ENCODE measurements at regions not wholly inside any gene's neighbourhood (a gene's known extent, or its start where the extent isn't known, plus 50 kb on each side); places are given as distances from the start of the nearest gene placed in this dataset.
"Not testable (repeated sequence)": the region's sequence is repeated elsewhere in the genome, so short reads cannot be mapped to it uniquely, and the experiment has no call there.

GRCh38 chr7:79778786-79779770 is 325.6 kb upstream of the MAGI2 start:
- DNase-seq (ENCODE audit: low read depth in 2 of 2): no peak

DNA sequence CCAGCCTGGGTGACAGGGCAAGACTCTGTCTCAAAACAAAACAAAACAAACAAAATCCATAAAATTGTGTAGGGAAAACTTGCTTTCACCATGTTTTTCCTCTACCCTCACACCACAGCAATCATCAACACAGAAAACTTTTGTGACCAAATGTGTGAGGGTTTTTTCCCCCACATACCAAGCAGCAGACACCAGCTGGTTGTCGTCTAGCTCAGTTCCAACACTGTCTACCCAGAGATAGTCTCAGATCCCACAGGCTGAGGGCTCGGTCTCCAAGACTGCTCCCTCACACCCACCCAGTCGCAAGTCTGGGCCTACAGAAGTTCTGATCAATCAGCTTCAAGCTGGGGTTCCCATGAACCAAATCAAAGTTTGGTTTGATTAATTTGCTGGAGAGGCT is 322.4 kb upstream of the MAGI2 start:
- no peak for DNase-seq (ENCODE audit: low read depth in 2 of 2)

- no peak for DNase-seq (ENCODE audit: low read depth in 2 of 2)
These were observed 320.7 kb upstream of the MAGI2 start for GRCh38 chr7:79774150-79774549.

DNA sequence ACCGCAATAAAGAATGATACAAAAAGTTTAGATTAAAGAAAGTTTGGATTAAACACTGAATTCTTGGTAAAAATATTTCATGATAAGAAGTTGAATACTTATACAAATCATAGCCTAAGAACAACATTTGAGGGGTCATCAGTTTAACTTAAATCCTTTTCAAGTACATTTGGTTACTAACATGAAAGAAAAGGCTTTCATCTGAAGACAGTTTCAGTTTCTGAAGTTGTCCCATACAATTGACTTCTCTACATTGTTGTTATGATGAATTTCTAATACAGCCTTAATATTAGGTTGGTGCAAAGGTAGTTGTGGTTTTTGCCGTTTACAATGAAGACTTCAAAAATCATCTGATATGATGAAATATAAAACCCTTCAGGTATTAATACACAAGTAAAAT is 317.5 kb upstream of the MAGI2 start:
- no peak for DNase-seq (ENCODE audit: low read depth in 2 of 2)

DNA sequence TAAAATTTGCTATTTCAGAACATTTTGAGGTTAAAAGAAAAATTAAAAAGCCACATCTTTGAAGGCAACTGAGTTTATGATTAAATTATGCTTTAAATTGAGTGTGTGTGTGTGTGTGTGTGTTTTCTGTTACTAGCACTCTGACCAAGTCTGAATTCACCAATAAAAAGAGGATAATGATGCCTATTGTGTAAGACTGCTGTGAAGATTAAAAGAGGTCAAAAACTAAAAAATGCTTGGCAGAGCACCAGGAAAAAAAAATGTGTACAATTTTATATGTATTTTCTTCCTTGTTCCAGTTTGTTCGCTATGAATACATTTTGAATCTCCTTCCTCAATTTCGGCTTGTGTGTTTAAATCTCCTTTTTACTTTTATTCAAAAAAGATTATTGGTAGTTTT is 316.6 kb upstream of the MAGI2 start:
- no peak for DNase-seq (ENCODE audit: low read depth in 2 of 2)

DNA sequence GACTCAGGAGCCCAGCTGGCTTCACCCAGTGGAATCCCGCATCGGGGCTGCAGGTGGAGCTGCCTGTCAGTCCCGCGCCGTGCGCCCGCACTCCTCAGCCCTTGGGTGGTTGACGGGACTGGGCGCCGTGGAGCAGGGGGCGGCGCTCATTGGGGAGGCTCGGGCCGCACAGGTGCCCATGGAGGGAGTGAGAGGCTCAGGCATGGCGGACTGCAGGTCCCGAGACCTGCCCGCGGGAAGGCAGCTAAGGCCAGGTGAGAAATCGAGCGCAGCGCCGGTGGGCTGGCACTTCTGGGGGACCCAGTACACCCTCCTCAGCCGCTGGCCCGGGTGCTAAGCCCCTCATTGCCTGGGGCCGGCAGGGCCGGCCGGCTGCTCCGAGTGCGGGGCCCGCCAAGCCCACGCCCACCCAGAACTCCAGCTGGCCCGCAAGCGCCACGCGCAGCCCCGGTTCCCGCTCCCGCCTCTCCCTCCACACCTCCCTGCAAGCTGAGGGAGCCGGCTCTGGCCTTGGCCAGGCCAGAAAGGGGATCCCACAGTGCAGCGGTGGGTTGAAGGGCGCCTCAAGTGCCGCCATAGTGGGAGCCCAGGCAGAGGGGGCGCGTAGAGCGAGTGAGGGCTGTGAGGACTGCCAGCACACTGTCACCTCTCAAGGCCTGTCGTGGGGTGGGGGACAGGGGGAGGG is 314.6 kb upstream of the MAGI2 start:
- DNase-seq (ENCODE audit: low read depth in 2 of 2): not testable (repeated sequence)

DNA sequence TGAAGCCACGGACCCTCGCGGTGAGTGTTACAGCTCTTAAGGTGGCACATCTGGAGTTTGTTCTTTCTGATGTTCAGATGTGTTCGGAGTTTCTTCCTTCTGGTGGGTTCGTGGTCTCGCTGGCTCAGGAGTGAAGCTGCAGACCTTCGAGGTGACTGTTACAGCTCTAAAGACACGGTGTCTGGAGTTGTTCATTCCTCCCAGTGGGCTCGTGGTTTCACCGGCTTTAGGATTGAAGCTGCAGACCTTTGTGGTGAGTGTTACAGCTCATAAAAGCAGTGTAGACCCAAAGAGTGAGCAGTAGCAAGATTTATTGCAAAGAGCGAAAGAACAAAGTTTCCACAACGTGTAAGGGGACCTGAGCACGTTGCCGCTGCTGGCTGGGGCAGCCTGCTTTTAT is 313.7 kb upstream of the MAGI2 start:
- DNase-seq (ENCODE audit: low read depth in 2 of 2): not testable (repeated sequence)

DNA sequence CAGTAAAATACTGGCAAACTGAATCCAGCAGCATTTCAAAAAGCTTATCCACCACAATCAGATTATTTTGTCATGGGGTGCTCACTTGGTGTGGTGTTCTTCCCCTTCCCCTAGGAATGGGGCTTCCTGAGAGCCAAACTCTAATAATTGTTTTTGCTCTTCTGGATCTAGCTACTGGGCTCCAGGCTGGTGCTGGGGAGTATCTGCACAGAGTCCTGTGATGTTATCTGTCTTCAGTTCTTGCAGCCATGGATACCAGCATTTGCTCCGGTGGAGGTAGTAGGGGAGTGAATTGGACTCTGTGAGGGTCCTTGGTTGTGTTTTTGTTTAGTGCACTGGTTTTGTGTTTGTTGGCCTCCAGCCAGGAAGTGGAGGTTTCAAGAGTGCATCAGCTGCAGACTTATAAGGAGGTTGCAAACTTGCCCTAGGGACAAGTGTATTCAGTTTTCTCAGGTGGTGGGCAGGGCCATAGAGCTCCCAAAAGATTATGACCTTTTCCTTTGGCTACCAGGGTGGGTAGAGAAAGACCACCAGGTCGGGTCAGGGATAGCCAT is 308.5 kb upstream of the MAGI2 start:
- no peak for DNase-seq (ENCODE audit: low read depth in 2 of 2)

- not testable (repeated sequence) for DNase-seq (ENCODE audit: low read depth in 2 of 2)
These were observed 297.5 kb upstream of the MAGI2 start for GRCh38 chr7:79750941-79751340.

DNA sequence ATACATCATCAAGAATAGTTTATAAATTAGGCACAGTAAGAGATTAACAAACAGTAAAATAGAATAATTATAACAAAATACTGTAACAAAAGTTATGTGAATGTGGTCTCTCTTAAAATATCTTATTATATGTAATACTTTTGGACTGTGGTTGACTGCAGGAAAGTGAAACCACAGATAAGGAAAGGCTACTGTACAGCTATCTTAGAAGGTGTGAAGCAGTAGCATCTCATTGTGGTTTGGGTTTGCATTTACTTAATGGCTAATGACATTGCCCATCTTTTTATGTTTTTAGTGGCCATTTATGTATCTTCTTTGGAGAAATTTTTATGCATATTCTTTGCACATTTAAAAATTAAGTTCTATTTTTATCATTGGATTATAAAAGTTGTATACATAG is 296.4 kb upstream of the MAGI2 start:
- no peak for DNase-seq (ENCODE audit: low read depth in 2 of 2)

DNA sequence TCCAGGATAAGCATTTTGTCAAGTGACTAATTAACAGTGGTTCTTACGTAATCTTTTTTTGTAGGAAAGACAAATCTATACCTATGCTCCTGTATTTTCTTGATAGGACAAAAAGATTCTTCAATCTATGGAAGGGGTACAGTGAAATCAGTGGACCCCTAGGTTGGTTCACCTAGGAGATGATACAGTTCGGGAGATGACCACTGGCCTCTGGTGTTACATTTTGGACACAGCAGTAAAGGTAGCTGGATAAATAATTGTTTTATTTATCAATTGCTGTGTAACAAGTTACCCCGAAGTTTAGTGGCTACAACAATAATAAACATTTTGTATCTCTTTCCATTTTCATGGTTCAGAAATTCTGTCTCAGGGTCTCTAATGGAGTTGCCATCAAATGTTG is 288.2 kb upstream of the MAGI2 start:
- no peak for DNase-seq (ENCODE audit: low read depth in 2 of 2)

GRCh38 chr7:79740076-79740475 is 286.6 kb upstream of the MAGI2 start:
- DNase-seq (ENCODE audit: low read depth in 2 of 2): no peak

DNA sequence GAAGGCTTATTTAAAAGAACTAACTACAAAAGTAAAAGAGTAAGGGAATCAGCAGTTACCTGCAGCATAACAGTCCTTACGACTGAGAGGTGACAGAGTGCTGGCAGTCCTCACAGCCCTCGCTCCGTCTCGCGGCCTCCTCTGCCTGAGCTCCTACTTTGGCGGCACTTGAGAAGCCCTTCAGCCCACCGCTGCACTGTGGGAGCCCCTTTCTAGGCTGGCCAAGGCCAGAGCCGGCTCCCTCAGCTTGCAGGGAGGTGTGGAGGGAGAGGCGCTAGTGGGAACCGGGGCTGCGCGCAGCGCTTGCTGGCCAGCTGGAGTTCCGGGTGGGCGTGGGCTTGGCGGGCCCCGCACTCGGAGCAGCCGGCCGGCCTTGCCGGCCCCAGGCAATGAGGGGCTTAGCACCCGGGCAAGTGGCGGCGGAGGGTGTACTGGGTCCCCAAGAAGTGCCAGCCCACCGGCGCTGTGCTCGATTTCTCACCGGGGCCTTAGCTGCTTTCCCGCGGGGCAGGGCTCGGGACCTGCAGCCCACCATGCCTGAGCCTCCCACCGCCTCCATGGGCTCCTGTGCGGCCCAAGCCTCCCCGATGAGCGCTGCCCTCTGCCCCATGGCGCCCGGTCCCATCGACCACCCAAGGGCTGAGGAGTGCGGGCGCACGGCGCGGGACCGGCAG is 285.7 kb upstream of the MAGI2 start:
- not testable (repeated sequence) for DNase-seq (ENCODE audit: low read depth in 2 of 2)

DNA sequence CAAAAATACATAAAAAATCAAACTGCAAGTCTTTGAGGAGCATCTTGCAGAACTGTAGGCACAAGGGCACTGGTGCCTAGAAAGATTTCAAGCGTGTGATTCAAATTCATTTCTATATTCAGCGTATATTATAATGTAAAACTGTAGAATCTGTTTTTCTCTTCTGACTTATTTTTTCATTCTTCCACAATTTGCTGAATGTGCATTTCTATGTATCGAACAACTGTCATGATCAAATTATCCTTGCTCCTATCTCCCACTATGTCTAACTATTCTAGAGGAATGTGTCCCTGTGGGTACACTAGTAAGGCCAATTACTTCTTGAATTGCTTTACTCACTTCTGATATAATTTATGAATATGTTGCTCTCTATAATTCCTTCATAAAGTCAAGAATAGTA is 283.0 kb upstream of the MAGI2 start:
- DNase-seq (ENCODE audit: low read depth in 2 of 2): no peak

GRCh38 chr7:79735012-79735411 is 281.5 kb upstream of the MAGI2 start:
- no peak for DNase-seq (ENCODE audit: low read depth in 2 of 2)

DNA sequence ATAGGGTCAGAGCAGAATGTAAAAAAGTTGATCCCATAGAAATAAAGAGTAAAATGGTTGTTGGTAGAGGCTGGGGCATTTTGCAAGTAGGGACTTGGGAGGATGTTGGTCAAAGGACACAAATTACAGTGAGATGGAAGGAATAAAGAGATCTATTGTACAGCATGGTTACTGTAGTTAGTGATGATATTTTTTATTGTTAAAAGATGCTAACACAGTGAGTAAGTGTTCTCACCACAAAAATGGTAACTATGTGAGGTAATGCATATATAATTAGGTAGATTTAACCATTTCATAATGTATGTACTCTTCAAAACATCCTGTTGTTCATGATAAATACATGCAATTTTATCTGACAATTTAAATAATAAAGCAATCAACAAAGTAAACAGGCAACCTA is 280.7 kb upstream of the MAGI2 start:
- no peak for DNase-seq (ENCODE audit: low read depth in 2 of 2)

GRCh38 chr7:79732535-79732934 is 279.1 kb upstream of the MAGI2 start:
- no peak for DNase-seq (ENCODE audit: low read depth in 2 of 2)

DNA sequence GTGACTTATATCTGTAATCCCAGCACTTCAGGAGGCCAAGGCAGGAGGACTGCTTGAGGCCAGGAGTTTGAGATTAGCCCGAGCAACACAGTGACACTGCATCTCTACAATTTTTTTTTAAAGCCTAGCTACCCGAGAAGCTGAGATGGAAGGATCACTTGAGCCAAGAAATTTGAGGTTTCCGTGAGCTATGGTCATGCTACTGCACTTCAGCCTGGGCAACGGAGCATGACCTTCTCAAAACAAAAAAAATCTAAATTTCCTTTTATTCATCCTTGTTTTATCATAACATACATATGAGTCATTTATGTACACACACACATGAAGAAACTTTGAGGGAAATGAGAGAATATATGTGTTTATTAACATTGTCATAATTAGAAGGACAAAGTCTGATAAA is 277.5 kb upstream of the MAGI2 start:
- no peak for DNase-seq (ENCODE audit: low read depth in 2 of 2)

- DNase-seq (ENCODE audit: low read depth in 2 of 2): no peak
These were observed 270.6 kb upstream of the MAGI2 start for GRCh38 chr7:79723833-79724618.

GRCh38 chr7:79722217-79722616 is 268.8 kb upstream of the MAGI2 start:
- no peak for DNase-seq (ENCODE audit: low read depth in 2 of 2)

GRCh38 chr7:79719216-79719615 is 265.7 kb upstream of the MAGI2 start:
- no peak for DNase-seq (ENCODE audit: low read depth in 2 of 2)

Data from stimulated activated CD8-positive, alpha-beta memory T cell treated with anti-CD3 and anti-CD28 coated beads, Interleukin-15, amount 100 ng/mL, for 4 hours (primary cell).